ENCODE measurements at regions not wholly inside any gene's neighbourhood (a gene's known extent, or its start where the extent isn't known, plus 50 kb on each side); places are given as distances from the start of the nearest gene placed in this dataset.

DNA sequence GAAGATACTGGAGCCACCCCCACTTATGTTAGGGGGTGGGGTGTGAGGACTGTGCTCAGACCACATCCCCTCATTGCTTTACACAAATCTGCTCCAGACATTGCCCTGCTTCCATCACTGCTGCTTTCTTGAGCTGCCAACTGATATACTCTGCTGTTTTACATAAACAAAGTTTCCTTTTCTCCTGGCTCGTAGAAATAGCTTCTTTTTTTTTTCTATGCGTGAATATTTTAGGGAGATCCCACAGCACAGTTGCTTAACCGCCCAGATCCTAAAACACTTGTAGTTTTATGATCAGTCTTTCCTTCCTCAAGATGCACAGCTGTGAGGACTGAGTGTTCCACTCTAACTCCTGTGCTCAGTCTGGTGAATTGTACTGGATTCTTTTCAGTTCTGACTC is 768.4 kb downstream of the PCDH18 start:
- DNase-seq = no peak

GRCh38 chr4:136755531-136755916 is 776.8 kb downstream of the PCDH18 start:
- DNase-seq = no peak

DNA sequence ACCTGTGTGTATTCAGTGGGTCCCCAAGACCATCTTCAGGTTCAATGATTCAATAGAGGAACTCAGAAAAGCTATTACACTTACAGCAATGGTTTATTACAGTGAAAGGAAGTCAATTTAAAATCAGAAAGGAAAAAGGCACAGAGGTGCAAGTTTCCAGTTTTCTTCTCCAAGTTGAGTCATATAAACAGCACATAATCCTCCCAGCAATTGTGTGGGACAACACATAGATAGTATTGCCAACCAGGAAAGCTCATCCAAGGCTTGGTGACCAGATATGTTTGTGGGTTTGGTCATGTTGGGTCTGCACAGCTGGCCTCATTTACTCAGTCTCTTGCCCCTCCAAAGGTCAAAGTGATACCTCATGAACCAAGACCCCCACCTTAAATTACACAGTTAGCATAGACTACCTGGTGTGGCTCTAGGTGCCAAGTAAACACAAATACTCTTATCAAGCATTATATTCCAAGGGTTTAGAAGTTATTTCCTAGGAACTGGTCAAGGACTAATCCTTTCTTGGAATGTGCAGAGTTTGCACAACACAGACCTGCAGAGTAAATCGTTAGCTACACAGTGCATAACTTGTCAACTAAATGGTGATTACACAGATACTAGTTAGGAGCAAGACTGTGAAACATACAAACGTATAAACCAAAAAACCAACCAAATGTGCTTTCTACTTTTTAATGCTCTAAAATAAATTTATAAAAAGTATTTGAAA is 777.3 kb downstream of the PCDH18 start:
- DNase-seq = no peak

DNA sequence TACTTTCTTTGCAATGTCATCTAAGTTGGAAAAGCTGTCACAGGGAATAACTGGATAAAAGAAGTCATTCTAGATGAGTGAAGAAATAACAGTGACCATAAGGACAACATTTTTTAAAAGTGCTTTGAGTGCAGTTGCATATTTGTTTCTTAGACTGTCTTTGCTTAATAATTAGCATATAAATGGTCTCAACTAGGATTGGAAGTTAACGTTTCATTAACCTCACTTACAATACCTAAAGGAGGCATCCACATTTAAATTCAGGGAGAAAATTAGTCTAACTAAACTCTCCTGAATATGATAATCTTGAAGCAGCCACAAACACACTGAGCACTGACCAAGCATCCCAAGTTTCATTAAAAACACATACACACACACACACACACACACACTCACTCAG is 780.7 kb downstream of the PCDH18 start:
- no peak for DNase-seq

DNA sequence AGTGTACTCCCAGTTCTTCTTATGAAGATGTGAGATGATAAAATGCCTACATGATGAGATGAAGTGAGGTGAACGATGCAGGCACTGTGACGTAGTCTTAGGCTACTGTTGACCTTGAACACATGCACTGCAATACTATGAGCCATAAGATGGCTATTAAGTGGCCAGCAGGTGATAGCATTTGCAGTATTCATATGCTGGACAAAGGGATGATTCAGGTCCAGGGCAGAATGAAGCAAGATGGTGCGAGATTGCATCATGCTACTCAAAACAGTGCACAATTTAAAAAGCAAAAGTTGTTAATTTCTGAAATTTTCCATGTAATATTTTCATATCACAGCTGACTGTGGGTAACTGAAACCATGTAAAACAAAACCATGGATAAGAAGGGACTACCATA is 781.4 kb downstream of the PCDH18 start:
- no peak for DNase-seq

DNA sequence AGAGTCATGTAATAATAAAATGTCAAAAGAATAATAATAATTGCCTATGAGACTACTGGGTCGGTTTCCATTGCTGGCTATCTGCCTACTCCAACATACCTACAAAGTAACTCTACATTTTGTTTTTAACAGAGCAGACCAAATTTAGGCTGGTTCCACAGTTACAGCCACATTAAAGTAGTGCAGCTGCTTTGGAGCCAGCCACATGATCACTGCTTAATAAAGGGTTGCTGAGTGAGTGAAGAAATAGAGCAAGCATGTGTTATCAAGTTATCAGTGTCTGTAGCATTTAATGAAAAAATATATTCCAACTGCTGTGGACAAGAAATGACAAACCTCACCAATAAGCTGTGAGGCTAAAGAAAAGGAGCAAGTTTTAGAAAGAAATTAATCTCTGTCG is 782.3 kb downstream of the PCDH18 start:
- DNase-seq = no peak

DNA sequence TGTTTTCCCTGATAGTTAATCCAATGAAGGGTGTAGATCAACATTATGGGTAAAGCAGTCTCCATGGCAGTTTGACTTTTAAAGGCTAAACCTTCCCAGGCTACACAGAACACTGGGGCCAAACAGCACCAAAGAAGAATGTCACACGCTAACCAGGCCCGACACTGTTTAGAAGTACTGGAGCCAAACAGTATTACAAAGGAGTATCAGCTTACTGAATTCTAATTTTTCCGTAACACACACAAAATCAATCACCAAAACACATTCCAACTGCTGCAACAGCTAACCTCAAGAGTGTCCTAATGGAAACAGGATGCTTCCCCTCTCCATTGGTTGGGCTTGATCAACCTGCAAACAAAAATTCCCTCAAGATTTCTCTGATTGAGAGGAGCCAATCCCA is 783.5 kb downstream of the PCDH18 start:
- DNase-seq = no peak

DNA sequence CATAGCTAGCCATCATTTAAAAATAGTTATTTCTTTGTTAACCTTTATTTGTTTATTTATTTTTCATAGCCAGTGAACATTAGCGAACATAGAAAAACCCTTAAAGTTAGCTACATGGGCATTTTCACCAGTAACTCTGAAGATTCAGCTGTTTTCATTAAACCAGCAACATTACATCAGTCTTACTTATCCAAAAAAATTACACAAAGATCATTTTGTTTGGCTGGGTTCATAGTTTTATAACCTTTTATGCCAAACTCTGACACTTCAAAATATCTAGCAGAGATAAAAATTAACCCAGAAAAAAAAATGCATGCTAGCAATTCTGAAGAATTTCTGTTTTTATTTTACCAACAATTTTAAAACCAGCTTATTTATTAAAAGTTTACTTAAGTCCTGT is 784.1 kb downstream of the PCDH18 start:
- no peak for DNase-seq

GRCh38 chr4:136743238-136743637 is 789.1 kb downstream of the PCDH18 start:
- DNase-seq = no peak

DNA sequence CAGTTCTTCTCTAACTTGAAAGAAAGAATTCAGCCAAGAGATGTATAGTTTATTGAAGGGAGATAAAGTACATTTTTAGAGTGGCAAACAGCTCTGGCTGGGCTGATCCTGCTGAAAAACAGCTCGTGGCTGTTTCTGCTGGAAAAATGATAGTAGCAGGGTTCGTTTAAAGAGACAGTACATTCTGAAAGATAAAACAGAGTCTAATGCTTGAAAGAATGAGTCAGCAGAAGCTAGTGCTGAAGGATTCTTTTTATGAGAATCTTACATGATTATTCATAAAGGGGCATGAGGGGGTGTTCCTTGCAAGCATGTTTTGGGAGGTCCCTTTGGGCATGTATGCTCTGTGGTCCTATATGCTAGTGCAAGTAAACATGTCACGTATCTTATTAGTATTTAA is 790.0 kb downstream of the PCDH18 start:
- DNase-seq = no peak

DNA sequence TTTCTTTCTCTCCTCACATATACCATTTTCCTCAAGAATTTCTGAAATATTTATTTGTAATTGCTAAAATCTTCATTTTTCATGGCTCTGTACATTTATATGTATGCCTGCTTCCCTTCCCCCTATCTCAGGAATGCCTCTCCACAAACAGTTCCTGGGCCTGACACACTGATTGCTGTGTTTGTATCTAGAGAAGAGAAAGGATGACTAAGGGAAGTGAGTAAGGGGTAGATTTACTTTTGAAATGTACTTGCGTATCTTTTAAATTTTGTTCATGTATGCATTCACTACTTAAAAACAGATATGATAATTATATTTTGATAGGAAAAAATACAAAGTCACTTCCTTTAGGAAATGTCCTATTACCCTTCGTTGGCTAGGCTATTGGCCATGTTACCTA is 790.8 kb downstream of the PCDH18 start:
- DNase-seq = no peak

- DNase-seq = no peak
Observed at GRCh38 chr4:136740326-136740725, 792.0 kb downstream of the PCDH18 start.

GRCh38 chr4:136737066-136737465 is 795.2 kb downstream of the PCDH18 start:
- no peak for DNase-seq

DNA sequence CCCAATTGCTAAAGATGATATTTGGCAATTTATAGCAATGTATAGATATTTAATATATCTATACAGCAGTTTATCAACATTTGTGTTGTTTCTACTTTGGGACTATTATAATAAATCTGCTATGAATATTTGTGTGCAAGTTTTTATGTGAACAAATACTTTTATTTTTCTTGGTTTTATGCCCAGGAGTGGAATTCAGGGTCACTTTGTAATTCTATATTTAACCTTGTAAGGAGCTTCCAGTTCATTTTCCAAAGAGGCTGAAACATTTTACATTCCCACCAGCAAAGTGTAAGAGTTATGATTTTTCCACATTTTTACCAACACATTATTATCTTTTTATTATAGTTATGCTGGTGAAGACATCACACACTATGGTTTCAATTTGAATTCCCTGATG is 801.3 kb downstream of the PCDH18 start:
- DNase-seq = no peak

GRCh38 chr4:136725286-136726081 is 806.8 kb downstream of the PCDH18 start:
- DNase-seq = no peak

DNA sequence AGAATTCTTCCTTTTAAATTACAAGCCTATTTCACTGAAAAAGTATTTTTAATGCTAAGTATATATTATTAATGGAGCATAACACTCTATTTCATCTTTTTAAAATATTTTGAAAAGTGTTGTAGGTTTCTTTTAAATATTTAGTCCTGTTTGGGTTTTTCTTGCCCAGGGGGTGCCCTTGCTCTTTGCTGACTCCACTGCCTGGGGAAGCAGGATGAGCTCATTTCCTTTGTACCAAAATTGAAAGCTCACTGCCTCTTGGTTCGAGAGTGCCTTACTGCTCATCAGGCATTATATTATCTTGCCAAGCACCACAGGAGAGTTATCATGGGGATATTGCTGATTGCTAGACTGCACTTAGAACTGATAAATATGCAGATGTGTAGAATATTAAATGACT is 819.2 kb downstream of the PCDH18 start:
- DNase-seq = peak in 5 of 58 donors; percentile 0 to 3 (median 2)

DNA sequence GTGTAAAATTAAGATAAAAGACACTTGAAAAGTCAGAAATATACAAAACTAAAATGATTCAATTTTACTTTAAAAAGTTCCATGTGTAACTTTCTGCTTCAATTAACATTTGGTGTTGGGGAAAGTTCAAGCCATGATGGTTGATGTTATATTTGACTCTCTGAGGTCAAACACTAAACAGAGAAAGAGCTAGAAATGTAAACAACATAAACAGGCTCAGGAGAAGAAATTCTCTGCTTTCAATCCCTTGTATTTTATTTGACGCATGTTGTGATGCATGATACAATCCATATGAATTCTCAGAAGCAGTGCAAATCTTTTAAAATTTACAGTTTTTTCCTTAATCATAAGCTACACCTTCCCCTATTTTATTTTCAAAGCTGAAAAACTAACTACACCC is 822.4 kb downstream of the PCDH18 start:
- no peak for DNase-seq

- no peak for DNase-seq
Observed at GRCh38 chr4:136706942-136707341, 825.4 kb downstream of the PCDH18 start.

- no peak for DNase-seq
Observed at GRCh38 chr4:136699905-136700304, 832.4 kb downstream of the PCDH18 start.

DNA sequence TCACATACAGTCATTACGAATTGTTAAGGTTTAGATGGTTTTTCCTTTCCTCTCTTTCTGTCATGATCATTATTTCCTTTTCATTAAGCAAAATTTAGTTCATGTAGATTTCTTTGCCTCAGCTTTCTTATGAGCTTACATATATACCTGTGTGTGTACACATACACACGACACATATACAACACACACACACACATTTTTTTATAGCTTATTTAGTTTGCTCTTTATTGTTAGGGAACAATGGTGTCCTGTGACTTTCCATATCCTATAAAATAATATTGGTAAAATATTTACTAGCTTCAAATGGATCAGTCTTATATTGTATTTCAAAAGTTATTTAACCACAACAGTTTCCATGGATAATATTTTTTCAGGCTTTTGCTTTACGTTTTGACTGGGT is 840.7 kb downstream of the PCDH18 start:
- no peak for DNase-seq

GRCh38 chr4:136690360-136690759 is 841.9 kb downstream of the PCDH18 start:
- no peak for DNase-seq

DNA sequence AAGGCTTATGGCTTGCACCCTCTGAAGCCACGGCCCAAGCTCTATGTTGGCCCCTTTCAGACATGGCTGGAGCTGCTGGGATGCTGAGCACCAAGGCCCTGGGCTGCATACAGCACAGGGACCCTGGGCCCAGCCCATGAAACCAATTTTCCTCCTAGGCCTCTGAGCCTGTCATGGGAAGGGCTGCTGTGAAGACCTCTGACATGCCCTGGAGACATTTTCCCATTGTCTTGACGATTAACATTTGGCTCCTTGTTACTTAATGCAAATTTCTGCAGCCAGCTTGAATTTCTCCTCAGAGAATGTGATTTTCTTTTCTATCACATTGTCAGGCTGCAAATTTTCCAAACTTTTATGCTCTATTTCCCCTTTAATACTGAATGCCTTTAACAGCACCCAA is 844.7 kb downstream of the PCDH18 start:
- no peak for DNase-seq

DNA sequence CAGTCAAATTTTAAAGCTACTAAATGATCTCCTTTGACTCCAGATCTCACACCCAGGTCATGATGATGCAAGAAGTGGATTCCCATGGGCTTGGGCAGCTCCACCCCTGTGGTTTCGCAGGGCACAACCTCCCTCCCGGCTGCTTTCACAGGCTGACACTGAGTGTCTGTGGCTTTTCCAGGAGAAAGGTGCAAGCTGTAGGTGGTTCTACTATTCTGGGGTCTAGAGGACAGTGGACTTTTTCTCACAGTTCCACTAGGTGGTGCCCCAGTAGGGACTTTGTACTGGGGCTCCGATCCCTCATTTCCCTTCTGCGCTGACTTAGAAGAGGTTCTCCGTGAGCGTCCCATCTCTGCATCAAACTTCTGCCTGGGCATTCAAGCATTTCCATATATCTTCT is 845.2 kb downstream of the PCDH18 start:
- no peak for DNase-seq

Data from anterior cingulate cortex (tissue), 58 donors.